ENCODE measurements at regions not wholly inside any gene's neighbourhood (a gene's known extent, or its start where the extent isn't known, plus 50 kb on each side); places are given as distances from the start of the nearest gene placed in this dataset.

GRCh38 chr6:40929176-40929575 lies 109.8 kb downstream of the UNC5CL start:
- TF ChIP-seq, protein P1, sequence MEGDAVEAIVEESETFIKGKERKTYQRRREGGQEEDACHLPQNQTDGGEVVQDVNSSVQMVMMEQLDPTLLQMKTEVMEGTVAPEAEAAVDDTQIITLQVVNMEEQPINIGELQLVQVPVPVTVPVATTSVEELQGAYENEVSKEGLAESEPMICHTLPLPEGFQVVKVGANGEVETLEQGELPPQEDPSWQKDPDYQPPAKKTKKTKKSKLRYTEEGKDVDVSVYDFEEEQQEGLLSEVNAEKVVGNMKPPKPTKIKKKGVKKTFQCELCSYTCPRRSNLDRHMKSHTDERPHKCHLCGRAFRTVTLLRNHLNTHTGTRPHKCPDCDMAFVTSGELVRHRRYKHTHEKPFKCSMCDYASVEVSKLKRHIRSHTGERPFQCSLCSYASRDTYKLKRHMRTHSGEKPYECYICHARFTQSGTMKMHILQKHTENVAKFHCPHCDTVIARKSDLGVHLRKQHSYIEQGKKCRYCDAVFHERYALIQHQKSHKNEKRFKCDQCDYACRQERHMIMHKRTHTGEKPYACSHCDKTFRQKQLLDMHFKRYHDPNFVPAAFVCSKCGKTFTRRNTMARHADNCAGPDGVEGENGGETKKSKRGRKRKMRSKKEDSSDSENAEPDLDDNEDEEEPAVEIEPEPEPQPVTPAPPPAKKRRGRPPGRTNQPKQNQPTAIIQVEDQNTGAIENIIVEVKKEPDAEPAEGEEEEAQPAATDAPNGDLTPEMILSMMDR (optimal IDR thresholded peaks at IDR 0.05 in 1 of 3, IDR thresholded peaks at IDR 0.05 in 1 of 3, conservative IDR thresholded peaks at IDR 0.05 in 1 of 3; ENCODE audit: extremely low read depth in 1 of 3, insufficient read depth in 2 of 3, low read length in 3 of 3): no peak
- no peak for TF ChIP-seq EZH2 (IDR thresholded peaks at IDR 0.05; ENCODE audit: low read length)
